ENCODE measurements at regions not wholly inside any gene's neighbourhood (a gene's known extent, or its start where the extent isn't known, plus 50 kb on each side); places are given as distances from the start of the nearest gene placed in this dataset.

DNA sequence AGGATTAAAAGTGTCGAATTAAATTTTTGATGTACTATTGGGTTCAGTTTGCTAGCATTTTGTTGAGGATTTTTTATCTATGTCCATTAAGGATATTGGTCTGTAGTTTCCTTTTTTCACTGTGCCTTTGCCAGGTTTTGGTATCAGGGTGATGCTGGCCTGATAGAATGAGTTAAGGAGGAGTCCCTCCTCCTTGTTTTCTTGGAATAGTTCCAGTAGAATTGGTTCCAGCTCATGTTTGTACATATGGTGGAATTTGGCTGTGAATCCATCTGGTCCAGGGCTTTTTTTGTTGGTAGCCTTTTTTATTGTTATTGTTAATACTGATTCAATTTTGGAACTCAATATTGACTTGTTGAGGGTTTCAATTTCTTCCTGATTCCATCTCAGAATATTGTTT, 141.8 kb downstream of the SIM1 start:
- H3K27me3 ChIP-seq, result no peaks in the 10 kb centered on the region
- H3K36me3 ChIP-seq, result no peaks in the 10 kb centered on the region
- intact Hi-C loops (cut with DNase I), result no loop called here
- H3K4me1 ChIP-seq, result no peaks in the 10 kb centered on the region
- no peak for TF ChIP-seq POLR2AphosphoS5 (IDR thresholded peaks at IDR 0.05)
- TF ChIP-seq, protein P1, sequence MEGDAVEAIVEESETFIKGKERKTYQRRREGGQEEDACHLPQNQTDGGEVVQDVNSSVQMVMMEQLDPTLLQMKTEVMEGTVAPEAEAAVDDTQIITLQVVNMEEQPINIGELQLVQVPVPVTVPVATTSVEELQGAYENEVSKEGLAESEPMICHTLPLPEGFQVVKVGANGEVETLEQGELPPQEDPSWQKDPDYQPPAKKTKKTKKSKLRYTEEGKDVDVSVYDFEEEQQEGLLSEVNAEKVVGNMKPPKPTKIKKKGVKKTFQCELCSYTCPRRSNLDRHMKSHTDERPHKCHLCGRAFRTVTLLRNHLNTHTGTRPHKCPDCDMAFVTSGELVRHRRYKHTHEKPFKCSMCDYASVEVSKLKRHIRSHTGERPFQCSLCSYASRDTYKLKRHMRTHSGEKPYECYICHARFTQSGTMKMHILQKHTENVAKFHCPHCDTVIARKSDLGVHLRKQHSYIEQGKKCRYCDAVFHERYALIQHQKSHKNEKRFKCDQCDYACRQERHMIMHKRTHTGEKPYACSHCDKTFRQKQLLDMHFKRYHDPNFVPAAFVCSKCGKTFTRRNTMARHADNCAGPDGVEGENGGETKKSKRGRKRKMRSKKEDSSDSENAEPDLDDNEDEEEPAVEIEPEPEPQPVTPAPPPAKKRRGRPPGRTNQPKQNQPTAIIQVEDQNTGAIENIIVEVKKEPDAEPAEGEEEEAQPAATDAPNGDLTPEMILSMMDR (IDR thresholded peaks at IDR 0.05), result no peak
- no peak for TF ChIP-seq EP300 (IDR thresholded peaks at IDR 0.05)
- TF ChIP-seq POLR2A (IDR thresholded peaks at IDR 0.05; ENCODE audit: low read depth), result no peak
- no peak for DNase-seq (ENCODE audit: extremely low spot score)
- no peak overlapping the region for H3K4me3 ChIP-seq
- no peaks in the 10 kb centered on the region for H3K9me3 ChIP-seq
- H3K27ac ChIP-seq (replicated peaks in 1 of 4), result no peak overlapping the region
- WGBS, result 94% methylated on average over 1 of the region's 1 CpG

DNA sequence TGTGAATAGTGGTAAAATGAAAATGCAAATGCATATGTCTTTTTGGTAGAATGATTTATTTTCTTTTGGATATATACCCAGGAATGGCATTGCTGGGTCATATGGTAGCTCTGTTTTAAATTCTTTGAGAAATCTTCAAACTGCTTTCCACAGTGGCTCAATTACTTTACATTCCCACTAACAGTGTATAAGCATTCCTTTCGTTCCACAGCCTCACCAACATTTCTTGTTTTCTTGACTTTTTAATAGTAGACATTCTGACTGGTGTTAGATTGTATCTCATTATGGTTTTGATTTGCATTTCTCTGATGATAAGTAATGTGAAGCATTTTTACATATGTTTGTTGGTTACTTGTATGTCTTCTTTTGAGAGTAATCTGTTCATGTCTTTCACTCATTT, 144.0 kb downstream of the SIM1 start:
- TF ChIP-seq POLR2A (IDR thresholded peaks at IDR 0.05; ENCODE audit: low read depth) (no peak), POLR2AphosphoS5 (IDR thresholded peaks at IDR 0.05) (no peak), EP300 (IDR thresholded peaks at IDR 0.05) (no peak)
- TF ChIP-seq, protein P1 (IDR thresholded peaks at IDR 0.05), result no peak
- H3K4me3 ChIP-seq, result no peak overlapping the region
- H3K4me1 ChIP-seq, result no peaks in the 10 kb centered on the region
- H3K9me3 ChIP-seq, result no peaks in the 10 kb centered on the region
- 75% methylated on average over 1 of the region's 1 CpG for WGBS
- no peak for DNase-seq (ENCODE audit: extremely low spot score)
- intact Hi-C loops (cut with DNase I), result no loop called here
- no peak overlapping the region for H3K27ac ChIP-seq (replicated peaks in 1 of 4)
- no peaks in the 10 kb centered on the region for H3K36me3 ChIP-seq
- no peaks in the 10 kb centered on the region for H3K27me3 ChIP-seq

DNA sequence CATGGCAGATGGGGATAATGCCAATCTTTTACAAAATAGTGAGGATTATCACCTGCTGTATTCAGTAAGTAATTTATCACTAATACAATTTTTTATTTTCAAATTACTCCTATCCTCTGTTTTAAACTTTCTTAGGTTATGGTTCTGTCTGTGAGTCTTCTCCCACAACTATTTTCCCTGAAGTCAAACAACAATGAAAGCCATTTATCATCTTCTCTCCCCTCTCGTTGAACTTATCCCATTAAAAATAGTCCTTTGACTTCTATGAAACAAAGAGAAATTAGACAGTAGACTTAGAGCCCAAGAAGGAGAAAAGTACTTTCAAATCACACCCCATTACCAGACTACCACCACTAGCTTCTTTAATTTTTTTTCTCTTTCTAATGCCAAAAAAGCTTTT, 147.7 kb downstream of the SIM1 start:
- DNase-seq (ENCODE audit: extremely low spot score), result no peak
- intact Hi-C loops (cut with DNase I), result no loop called here
- no peaks in the 10 kb centered on the region for H3K36me3 ChIP-seq
- H3K9me3 ChIP-seq, result no peaks in the 10 kb centered on the region
- H3K27ac ChIP-seq (replicated peaks in 1 of 4), result no peak overlapping the region
- H3K27me3 ChIP-seq, result no peaks in the 10 kb centered on the region
- 8% methylated on average over 1 of the region's 1 CpG for WGBS
- no peak overlapping the region for H3K4me3 ChIP-seq
- TF ChIP-seq POLR2A (IDR thresholded peaks at IDR 0.05; ENCODE audit: low read depth), result no peak
- no peak for TF ChIP-seq EP300 (IDR thresholded peaks at IDR 0.05)
- TF ChIP-seq POLR2AphosphoS5 (IDR thresholded peaks at IDR 0.05), result no peak
- TF ChIP-seq, protein P1 (IDR thresholded peaks at IDR 0.05), result no peak
- H3K4me1 ChIP-seq, result no peaks in the 10 kb centered on the region

DNA sequence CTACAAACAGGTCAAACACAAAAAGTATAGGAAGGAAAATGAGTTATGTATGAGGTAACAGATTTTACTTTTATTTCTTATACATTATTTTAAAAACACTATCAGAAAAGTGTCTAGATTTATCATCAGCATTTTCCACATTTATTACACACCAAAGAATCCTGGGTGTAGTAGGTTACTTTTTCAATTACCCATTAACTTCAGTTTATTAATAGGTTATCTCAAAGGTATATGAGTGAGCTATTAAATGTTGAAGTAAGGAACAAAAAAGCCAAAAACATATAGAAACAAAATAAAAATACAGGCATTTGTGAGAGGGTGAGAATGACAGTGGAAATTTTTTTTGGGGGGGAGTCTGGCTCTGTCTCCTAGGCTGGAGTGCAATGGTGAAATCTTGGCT, 150.5 kb downstream of the SIM1 start:
- Histone ChIP-seq H3K4me3 (no peak overlapping the region), H3K27ac (replicated peaks in 1 of 4) (no peak overlapping the region), H3K9me3 (no peaks in the 10 kb centered on the region), H3K4me1 (no peaks in the 10 kb centered on the region), H3K27me3 (no peaks in the 10 kb centered on the region), H3K36me3 (no peaks in the 10 kb centered on the region)
- DNase-seq (ENCODE audit: extremely low spot score), result no peak
- TF ChIP-seq POLR2AphosphoS5 (IDR thresholded peaks at IDR 0.05) (no peak), POLR2A (IDR thresholded peaks at IDR 0.05; ENCODE audit: low read depth) (no peak), EP300 (IDR thresholded peaks at IDR 0.05) (no peak)
- TF ChIP-seq, protein P1 (IDR thresholded peaks at IDR 0.05), result no peak
- intact Hi-C loops (cut with DNase I), result no loop called here

DNA sequence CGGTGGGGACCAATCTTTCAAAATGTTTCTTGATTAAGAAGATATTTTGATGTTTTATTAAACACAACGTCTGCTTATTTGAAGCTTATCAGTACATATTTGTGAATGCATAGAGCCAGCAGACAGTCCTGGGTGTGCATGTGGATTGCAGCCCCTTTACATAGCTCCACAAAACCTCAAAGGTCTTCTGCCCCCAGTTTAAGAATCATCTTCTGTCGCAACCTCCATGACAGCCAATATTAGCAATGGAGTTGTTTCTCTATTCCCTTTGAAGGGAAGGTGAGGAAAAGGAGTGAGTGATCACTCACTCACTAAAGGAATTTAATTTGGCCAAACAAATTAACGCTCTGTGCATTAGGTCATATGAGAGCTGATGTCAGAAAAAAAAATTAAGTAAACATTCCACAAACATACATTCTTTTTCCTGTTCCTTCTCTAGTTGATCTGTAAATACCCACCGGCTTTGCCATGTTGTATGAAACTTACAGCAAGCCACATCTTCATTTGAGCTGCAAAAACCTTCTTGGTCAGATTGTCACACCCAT, 152.9 kb downstream of the SIM1 start:
- intact Hi-C loops (cut with DNase I), result no loop called here
- Histone ChIP-seq H3K27me3 (no peaks in the 10 kb centered on the region), H3K36me3 (no peaks in the 10 kb centered on the region), H3K4me1 (no peaks in the 10 kb centered on the region), H3K9me3 (no peaks in the 10 kb centered on the region), H3K27ac (replicated peaks in 1 of 4) (no peak overlapping the region), H3K4me3 (no peak overlapping the region)
- TF ChIP-seq POLR2A (IDR thresholded peaks at IDR 0.05; ENCODE audit: low read depth), result no peak
- TF ChIP-seq, protein P1 (IDR thresholded peaks at IDR 0.05), result no peak
- TF ChIP-seq POLR2AphosphoS5 (IDR thresholded peaks at IDR 0.05), result no peak
- 62% methylated on average over 5 of the region's 5 CpGs for WGBS
- no peak for DNase-seq (ENCODE audit: extremely low spot score)

Measured in esophagus muscularis mucosa (tissue), 4 donors.